Superior temporal gyrus (tissue), 1 donor: ENCODE measurements at regions not wholly inside any gene's neighbourhood (a gene's known extent, or its start where the extent isn't known, plus 50 kb on each side); places are given as distances from the start of the nearest gene placed in this dataset.
"Not testable (repeated sequence)": the region's sequence is repeated elsewhere in the genome, so short reads cannot be mapped to it uniquely, and the experiment has no call there.

Experiments used
- DNase-seq: peaks from one replicate; pipeline ENCODE4 v3.0.0-alpha.2; 2016; ENCODE audit errors: extremely low spot score

GRCh38 chr12:115323223-115323905, 639.4 kb upstream of the TBX3 start:
- no peak for DNase-seq

DNA sequence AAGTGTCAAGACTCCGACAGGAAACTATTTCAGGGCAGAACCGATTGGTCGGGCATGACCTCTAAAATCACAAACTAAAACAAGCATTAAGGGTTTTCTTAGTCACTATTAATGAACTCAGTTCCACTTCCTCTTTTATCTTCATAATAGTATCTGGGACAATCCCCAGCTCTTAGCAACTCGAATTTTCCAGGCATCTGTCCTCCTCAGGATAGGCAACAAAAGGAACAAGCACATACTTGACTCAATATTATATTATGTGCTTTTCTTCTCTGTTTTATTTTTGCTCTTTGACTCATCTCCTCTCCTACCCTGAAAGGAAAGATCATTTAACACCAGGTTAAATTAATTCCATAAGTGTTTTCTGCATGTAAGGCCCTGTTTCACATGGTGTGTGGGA, 638.3 kb upstream of the TBX3 start:
- DNase-seq, result no peak

GRCh38 chr12:115320967-115321366, 637.0 kb upstream of the TBX3 start:
- no peak for DNase-seq

GRCh38 chr12:115320451-115320850, 636.5 kb upstream of the TBX3 start:
- no peak for DNase-seq

- DNase-seq, result no peak
These were observed 635.6 kb upstream of the TBX3 start for GRCh38 chr12:115319446-115320040.

DNA sequence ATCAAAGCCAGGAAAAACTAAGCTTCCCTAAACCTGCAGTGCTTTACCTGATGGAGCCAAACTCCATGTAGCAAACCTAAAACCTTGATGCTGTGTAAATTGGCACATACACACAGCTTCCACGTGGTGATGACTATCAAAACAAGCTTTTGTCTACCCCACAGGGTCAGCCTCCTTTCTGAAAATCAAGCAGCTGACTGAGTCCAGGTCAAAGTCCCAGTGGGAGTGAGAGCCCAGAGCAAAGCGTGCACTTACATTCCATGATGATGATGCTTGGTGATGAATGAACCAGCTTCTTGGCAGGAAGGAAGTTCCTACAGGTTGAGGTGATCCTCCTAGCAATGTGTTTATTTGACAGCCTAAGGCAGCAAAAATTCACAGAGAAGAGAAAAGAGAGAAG, 630.0 kb upstream of the TBX3 start:
- no peak for DNase-seq

DNA sequence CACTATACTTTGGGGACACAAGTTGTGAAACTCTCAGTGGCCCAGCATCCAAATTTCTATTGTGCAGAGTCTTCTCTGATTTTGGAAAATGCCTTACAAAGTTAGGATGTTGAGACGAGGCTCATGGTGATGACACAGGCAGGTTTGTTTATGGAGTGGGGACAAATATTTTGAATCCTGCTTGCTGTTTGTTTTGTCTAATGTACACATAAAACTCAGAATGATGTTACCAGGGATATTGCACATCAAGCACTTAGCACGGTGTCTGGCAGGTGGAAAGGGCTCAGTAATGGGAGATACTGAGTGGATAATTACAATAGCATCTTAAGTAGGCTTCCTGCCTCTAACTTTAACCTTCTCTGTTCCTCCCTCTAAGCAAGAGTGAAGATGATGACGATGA, 628.9 kb upstream of the TBX3 start:
- no peak for DNase-seq

GRCh38 chr12:115311875-115312274, 627.9 kb upstream of the TBX3 start:
- DNase-seq, result no peak

DNA sequence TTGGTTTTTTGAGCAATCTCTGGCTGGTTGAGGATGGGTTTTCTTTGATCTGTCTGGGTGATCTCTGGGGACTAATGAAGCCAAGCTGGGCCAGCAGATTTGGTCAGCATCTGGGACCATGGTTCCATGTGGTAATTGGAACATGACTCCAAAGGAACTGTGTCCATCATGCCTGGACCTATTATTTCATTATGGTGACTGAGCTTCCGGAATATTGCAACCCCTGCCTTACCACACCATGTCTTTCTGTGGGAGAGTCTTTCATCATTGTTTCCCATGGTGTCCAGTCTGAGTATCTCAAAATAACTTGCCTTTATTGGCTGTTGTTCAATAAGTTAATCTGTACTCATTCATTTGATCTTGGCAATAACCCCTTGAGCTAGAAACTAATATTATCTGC, 624.9 kb upstream of the TBX3 start:
- no peak for DNase-seq

GRCh38 chr12:115306380-115306779, 622.4 kb upstream of the TBX3 start:
- DNase-seq, result no peak

DNA sequence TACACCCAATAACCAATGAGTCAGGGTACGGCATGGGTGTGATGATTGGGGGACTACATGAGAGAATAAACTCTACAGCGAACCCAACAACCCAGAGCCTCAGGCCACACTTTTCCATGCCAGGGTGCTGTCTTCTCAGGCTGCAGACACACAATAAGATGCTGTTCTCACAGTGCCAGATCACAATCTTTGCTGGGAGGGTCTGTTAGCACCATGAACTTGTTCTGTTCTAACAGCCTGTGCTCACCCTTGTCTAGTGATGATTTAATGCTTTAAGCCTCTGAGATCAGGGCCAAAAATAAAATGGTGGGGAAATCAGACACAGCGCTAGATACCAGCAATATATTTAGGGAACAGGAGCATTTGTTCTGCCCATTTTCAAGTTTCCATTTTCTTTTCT, 621.9 kb upstream of the TBX3 start:
- DNase-seq, result no peak

DNA sequence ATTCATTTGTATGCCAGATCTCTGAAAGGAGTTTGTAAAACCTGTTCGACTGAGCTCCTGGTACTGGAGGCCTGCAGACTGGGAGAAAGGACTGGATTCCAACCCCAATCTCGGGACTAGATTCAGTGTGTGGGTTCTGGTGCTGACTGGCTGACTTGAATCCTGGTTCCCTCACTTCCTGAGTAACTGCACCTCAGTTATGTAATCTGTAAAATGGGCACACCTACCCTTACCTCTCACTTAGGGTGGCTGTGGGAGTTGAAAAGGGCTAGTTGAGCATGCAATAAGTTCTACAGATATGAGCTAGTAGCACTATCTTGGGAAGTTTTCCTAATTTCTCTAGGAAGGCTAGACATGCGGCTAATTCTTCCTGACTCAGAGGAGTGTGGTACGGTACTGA, 621.3 kb upstream of the TBX3 start:
- DNase-seq, result no peak

DNA sequence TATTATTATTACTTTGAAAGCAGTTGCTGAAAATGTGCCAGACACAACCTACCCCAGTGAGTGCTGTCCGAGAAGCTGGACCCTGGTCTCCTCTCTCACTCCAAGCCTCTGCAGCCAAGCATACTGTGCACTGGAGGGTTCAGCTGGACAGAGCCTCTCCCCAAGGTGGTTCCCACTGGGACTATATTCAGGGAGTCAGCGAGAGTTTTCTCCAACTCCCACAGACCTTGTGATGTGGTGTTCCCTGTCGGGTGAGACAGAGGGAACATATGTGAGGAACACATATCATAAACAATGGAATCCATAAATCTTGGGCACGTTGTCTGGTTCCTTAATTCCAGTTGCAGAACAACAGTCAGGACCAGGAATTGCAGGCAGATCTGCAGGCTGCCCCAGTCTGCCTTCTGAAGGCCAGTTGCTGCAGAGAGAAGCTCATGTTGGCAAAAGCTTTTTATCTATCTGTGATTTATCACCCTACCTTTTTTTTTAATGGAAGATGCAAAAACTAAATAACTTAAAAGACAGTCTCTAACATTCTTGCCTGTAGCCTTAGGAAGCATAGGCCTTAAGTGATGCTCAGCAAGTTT, 619.8 kb upstream of the TBX3 start:
- DNase-seq, result no peak

DNA sequence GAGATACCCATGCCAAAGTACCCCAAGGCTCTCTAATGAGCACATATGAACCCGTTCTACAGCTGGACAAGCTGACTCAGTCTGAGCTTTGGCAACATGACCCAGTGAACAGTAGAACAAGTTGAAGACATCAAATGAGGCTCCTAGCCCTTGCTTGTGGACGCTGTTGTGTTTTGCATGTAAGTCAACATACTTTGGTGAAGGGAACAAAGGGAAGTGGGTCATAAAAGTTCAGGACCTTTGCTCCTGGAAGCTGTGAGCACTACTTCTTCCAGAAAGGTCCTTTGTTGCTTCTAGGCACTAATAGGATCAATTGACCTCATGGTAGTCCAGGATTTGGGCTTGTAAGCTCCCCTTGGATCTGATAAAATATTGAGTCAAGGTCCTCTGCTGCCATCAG, 613.5 kb upstream of the TBX3 start:
- no peak for DNase-seq

DNA sequence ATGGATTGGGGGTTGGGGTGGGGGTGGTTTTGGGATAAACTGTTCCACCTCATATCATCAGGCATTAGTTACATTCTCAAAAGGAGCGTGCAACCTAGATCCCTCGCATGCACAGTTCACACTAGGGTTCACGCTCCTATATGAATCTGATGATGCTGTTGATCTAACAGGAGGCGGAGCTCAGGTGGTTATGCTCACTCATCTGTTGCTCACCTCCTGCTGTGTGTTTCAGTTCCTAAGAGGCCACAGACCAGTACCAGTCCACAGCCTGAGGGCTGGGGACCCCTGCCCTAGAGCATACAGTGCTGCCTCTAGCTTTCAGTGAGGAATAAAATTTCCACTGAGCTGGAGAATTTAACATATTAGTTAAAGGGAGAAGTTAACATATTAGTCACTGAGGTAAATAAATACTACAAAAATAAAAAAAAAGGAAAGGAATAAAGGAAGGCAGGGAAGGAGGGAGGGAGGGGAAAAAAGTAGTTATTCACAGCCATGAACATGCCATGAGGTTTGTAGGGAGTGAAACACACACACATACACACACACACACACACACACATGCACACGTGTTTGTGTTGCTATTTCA, 612.7 kb upstream of the TBX3 start:
- DNase-seq, result no peak

DNA sequence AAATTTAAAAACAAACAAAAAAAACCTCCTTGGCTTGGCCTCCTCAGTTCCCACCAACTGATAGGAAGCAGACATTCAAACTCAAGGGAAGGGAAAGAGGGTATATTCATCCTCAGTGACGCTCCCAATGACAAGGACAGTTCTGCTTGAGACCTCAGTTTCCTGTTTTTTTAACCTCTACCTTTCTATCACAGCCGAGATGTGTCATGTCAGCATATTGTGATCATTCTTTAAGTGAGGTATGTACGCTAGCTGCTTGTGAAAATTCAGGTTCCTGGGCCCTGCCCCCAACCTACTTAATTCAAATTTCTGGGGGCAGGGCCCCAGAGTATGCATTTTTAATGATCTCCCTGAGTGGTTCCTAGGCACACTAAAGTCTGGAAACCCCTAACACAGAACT, 611.9 kb upstream of the TBX3 start:
- no peak for DNase-seq

GRCh38 chr12:115294453-115295133, 610.6 kb upstream of the TBX3 start:
- DNase-seq, result no peak

DNA sequence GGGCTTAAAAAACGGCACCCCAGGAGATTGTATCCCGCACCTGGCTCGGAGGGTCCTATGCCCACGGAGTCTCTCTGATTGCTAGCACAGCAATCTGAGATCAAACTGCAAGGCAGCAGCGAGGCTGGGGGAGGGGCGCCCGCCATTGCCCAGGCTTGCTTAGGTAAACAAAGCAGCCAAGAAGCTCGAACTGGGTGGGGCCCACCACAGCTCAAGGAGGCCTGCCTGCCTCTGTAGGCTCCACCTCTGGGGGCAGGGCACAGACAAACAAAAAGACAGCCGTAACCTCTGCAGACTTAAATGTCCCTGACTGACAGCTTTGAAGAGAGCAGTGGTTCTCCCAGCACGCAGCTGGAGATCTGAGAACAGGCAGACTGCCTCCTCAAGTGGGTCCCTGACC, 601.5 kb upstream of the TBX3 start:
- DNase-seq, result not testable (repeated sequence)

DNA sequence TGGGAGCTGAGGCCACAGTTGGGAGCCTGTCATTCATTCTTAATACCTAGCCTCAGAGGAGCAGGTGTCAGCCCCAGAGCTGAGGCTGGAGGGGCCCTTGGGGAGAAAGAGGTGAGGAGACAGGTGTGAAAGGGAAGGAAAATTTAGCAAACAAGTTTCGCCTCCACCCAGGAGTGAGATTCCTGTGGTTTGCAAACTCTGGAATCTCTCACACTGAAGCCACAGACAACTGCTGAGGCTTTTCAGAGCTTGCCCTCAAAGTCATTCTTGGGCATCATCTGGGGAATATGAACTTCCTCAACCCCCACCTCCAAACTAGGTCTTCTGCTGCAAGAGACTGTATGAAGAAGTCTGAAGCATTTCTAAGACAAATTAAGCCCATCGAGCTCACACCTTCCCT, 589.5 kb upstream of the TBX3 start:
- no peak for DNase-seq

DNA sequence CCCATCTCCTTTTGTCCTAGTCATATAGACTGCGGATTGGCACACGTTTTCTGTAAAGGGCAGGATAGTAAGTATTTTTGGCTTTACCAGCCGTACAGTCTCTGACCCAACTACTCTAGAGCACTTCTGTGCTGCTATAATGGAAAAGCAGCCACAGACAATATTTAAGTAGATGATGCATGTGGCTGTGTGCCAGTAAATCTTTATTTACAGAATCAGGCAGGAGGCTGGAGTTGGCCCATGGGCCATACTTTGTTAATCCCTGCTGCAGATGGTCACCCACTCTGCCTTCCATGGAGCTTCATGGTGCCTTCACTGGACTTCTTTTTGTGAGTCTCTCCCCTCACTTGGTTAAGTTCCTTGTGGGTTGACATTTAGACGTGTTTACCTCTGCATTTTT, 584.5 kb upstream of the TBX3 start:
- DNase-seq, result no peak

GRCh38 chr12:115267891-115268290, 583.9 kb upstream of the TBX3 start:
- no peak for DNase-seq

- no peak for DNase-seq
These were observed 583.5 kb upstream of the TBX3 start for GRCh38 chr12:115267464-115267863.

DNA sequence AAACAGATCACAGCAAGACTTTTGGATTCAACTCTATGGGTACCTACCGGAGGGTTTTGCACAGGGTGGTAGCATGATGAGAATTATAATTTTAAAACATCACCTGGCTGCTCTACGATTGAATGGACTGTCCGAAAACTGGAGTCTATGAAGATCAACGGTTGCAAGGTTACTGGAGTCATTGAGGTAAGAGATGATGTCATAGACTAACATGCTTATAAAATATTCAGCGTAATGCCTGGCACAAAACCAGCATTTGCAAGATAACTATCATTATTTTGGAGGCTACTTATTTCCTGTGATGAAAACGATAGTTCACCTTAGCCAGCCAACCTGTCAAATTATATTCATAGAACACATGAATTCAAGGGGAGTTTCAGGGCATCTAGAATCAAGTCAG, 580.6 kb upstream of the TBX3 start:
- no peak for DNase-seq
